ENCODE measurements at regions not wholly inside any gene's neighbourhood (a gene's known extent, or its start where the extent isn't known, plus 50 kb on each side); places are given as distances from the start of the nearest gene placed in this dataset.

- Histone ChIP-seq H3K23ac (ENCODE audit: low read depth, low read length) (no peak overlapping the region), H4K5ac (ENCODE audit: low read depth, low read length) (no peak overlapping the region), H2BK120ac (ENCODE audit: low read depth, low read length) (no peak overlapping the region), H2BK20ac (ENCODE audit: low read depth, low read length) (no peak overlapping the region), H3K27me3 (ENCODE audit: control insufficient read depth, insufficient read depth, low read length) (peaks cover 61% of the 10 kb centered on the region), H2AK9ac (replicated peaks; ENCODE audit: low read depth, low read length, poor library complexity) (no peak overlapping the region), H4K91ac (ENCODE audit: insufficient read depth, low read depth, low read length) (no peak overlapping the region), H4K20me1 (ENCODE audit: insufficient read depth, low read length) (no peaks in the 10 kb centered on the region), H3K9ac (ENCODE audit: low read depth, low read length) (no peak overlapping the region), H2BK15ac (ENCODE audit: low read depth, low read length) (no peak overlapping the region), H3K4me3 (ENCODE audit: insufficient read depth, low read depth, low read length) (no peak overlapping the region), H2AK5ac (ENCODE audit: low read depth, low read length) (no peak overlapping the region), H3K9me1 (ENCODE audit: insufficient read depth, low read length) (no peaks in the 10 kb centered on the region), H2BK5ac (ENCODE audit: low read depth, low read length, poor library complexity, severe bottlenecking) (no peak overlapping the region), H2AFZ (replicated peaks; ENCODE audit: low read length, poor library complexity) (no peak overlapping the region), H3K14ac (replicated peaks; ENCODE audit: low read depth, low read length) (no peak overlapping the region), H3K9me3 (ENCODE audit: control insufficient read depth, insufficient read depth, low read length) (no peaks in the 10 kb centered on the region; the same call in 1 of the 2 replicates), H3K79me1 (ENCODE audit: low read depth in 1 of 2, low read length in 2 of 2) (no peaks in the 10 kb centered on the region), H3K18ac (ENCODE audit: low read depth, low read length) (no peak overlapping the region), H3K36me3 (ENCODE audit: control insufficient read depth, insufficient read depth, low read length) (no peaks in the 10 kb centered on the region), H3K56ac (ENCODE audit: extremely low read depth, insufficient read depth, low read length) (no peak overlapping the region), H3K4ac (ENCODE audit: low read depth, low read length) (no peak overlapping the region), H3K4me1 (ENCODE audit: control insufficient read depth, insufficient read depth, low read length) (no peaks in the 10 kb centered on the region), H3K27ac (ENCODE audit: insufficient read depth, low read length) (no peak overlapping the region), H4K8ac (ENCODE audit: low read depth in 2 of 2, low read length in 2 of 2) (no peak overlapping the region), H3K4me2 (ENCODE audit: low read depth, low read length) (no peak overlapping the region)
- ATAC-seq (ENCODE audit: low read depth) (no peak), DNase-seq (no peak)
- dilution Hi-C loops (cut with HindIII; ENCODE audit: low sequenced_read_pairs, unreplicated experiment): no loop called here
- ChIA-PET CTCF (no interaction called here), POLR2A (ENCODE audit: unreplicated experiment) (no interaction called here)
- intact Hi-C loops (cut with micrococcal nuclease): no loop called here
- no CpG with 5 or more reads among the region's 7 CpGs for WGBS, 2 experiments (ENCODE audit: extremely low coverage in 2 of 2, insufficient read length in 1 of 2)
- in situ Hi-C loops (cut with MboI; ENCODE audit: low sequenced_read_pairs): no loop called here
- no TSS peak for BruUV-seq (replicated peaks)
- no peak for TF ChIP-seq BHLHE40 (IDR thresholded peaks at IDR 0.05; ENCODE audit: low read depth, low read length)
- TF ChIP-seq RCOR1 (IDR thresholded peaks at IDR 0.05; ENCODE audit: insufficient replicate concordance, low read length): no peak
- TF ChIP-seq CTCF (conservative IDR thresholded peaks at IDR 0.05; ENCODE audit: low read depth, low read length): no peak
- no peak for TF ChIP-seq FOS (IDR thresholded peaks at IDR 0.05; ENCODE audit: low read depth, low read length)
- no peak for TF ChIP-seq MAFK (IDR thresholded peaks at IDR 0.05; ENCODE audit: low read depth, low read length)
- no peak for TF ChIP-seq RAD21 (IDR thresholded peaks at IDR 0.05; ENCODE audit: low read length)
- no peak for TF ChIP-seq RFX5 (IDR thresholded peaks at IDR 0.05; ENCODE audit: low read depth, low read length)
- no peak for TF ChIP-seq MXI1 (IDR thresholded peaks at IDR 0.05; ENCODE audit: borderline replicate concordance, low read depth, low read length)
- TF ChIP-seq POLR2A (IDR thresholded peaks at IDR 0.05; ENCODE audit: low read depth, low read length): no peak
- no peak for TF ChIP-seq NFE2L2 (IDR thresholded peaks at IDR 0.05; ENCODE audit: low read depth, low read length)
- TF ChIP-seq MAZ (IDR thresholded peaks at IDR 0.05; ENCODE audit: borderline replicate concordance, low read depth, low read length): no peak
- no peak for TF ChIP-seq USF2 (IDR thresholded peaks at IDR 0.05; ENCODE audit: low read depth, low read length)
- no peak for TF ChIP-seq ELK1 (IDR thresholded peaks at IDR 0.05; ENCODE audit: borderline replicate concordance, low read depth, low read length)
- TF ChIP-seq SMC3 (IDR thresholded peaks at IDR 0.05; ENCODE audit: low read depth, low read length): no peak
- no peak for TF ChIP-seq CHD1 (IDR thresholded peaks at IDR 0.05; ENCODE audit: low read depth, low read length)
- TF ChIP-seq CEBPB (IDR thresholded peaks at IDR 0.05; ENCODE audit: low read depth, low read length): no peak
These were observed 90.4 kb downstream of the SLC2A10 start for GRCh38 chr20:46799781-46800408.
